Mesothelial cell of epicardium (in vitro differentiated cells): ENCODE measurements at regions not wholly inside any gene's neighbourhood (a gene's known extent, or its start where the extent isn't known, plus 50 kb on each side); places are given as distances from the start of the nearest gene placed in this dataset.
"Not testable (repeated sequence)": the region's sequence is repeated elsewhere in the genome, so short reads cannot be mapped to it uniquely, and the experiment has no call there.

Source experiments
- DNase-seq, 2 experiments: peaks; one replicate each; pipeline ENCODE4 v3.0.0; 2021; ENCODE audit warnings: low spot score in 2 of 2; ENCODE audit not compliant: unreplicated experiment in 2 of 2
- H3K27ac Mint-ChIP-seq: 2 replicates; pipeline ENCODE4 v1.8.0; 2021; ENCODE audit warnings: mixed read lengths
- H3K27me3 Mint-ChIP-seq: 2 replicates; pipeline ENCODE4 v1.8.0; 2021; ENCODE audit warnings: low read depth, mixed read lengths
- H3K36me3 Mint-ChIP-seq: 2 replicates; pipeline ENCODE4 v1.8.0; 2021; ENCODE audit warnings: mixed read lengths
- H3K4me1 Mint-ChIP-seq: 2 replicates; pipeline ENCODE4 v1.8.0; 2021; ENCODE audit warnings: mixed read lengths
- H3K4me3 Mint-ChIP-seq: 2 replicates; pipeline ENCODE4 v1.8.0; 2021; ENCODE audit warnings: mild to moderate bottlenecking, moderate library complexity, mixed read lengths
- H3K9me3 Mint-ChIP-seq: 2 replicates; pipeline ENCODE4 v1.8.0; 2021; ENCODE audit warnings: mixed read lengths
- TF ChIP-seq, protein P1 (sequence below): fragments of 200-600 bp; sonication (generic); IDR thresholded peaks from one replicate; pipeline ENCODE4 v1.5.0; 2021; ENCODE audit warnings: antibody characterized with exemption; ENCODE audit not compliant: unreplicated experiment

DNA sequence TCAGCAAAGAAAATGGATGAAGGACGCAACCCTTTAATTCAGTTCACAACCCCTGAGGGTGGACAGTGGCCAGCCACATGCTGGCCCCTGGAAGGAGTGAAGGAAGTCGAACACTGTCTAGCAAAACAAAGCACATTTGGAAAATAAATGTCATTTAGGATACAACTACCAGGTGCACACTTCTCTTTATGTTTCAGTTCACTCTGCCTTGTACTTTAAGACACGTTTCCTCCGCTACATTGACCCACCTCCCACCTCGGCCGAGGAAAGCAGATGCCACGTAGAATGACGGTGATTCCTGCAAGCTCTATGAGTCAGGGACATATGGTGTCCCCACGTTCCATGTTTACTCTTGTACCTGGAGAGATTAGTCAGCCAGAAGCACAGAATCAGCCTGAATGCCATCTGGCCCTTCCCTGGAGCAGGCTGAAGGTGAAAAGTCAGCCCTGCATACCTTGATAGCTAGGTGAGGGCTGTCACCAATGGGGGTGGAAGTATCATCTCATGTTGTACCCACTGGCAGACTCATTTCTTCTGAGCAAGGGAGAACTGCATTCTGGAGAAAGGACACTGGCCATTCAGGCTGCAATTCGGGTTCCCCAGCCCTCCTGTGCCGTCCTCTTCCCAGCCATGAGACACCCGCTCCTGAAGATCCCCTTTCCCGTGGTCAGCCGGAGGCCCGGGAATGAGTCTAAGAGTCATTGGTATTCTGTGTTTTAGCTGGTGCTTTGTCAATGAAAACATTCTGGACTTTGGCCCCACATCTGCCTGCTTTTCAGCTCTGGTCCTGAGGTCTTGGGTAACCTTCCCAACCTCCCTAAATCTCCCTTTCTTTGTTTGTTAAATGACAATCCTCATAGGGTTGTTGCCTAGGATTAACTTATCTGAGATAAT lies 60.6 kb downstream of the FOXA2 start:
- no peaks in the 10 kb centered on the region for H3K36me3 Mint-ChIP-seq
- H3K4me1 Mint-ChIP-seq: no peaks in the 10 kb centered on the region
- no peak for DNase-seq
- TF ChIP-seq, protein P1, sequence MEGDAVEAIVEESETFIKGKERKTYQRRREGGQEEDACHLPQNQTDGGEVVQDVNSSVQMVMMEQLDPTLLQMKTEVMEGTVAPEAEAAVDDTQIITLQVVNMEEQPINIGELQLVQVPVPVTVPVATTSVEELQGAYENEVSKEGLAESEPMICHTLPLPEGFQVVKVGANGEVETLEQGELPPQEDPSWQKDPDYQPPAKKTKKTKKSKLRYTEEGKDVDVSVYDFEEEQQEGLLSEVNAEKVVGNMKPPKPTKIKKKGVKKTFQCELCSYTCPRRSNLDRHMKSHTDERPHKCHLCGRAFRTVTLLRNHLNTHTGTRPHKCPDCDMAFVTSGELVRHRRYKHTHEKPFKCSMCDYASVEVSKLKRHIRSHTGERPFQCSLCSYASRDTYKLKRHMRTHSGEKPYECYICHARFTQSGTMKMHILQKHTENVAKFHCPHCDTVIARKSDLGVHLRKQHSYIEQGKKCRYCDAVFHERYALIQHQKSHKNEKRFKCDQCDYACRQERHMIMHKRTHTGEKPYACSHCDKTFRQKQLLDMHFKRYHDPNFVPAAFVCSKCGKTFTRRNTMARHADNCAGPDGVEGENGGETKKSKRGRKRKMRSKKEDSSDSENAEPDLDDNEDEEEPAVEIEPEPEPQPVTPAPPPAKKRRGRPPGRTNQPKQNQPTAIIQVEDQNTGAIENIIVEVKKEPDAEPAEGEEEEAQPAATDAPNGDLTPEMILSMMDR: no peak
- peaks cover 34% of the 10 kb centered on the region for H3K27me3 Mint-ChIP-seq
- no peaks in the 10 kb centered on the region for H3K9me3 Mint-ChIP-seq
- H3K4me3 Mint-ChIP-seq: no peak overlapping the region
- no peak overlapping the region for H3K27ac Mint-ChIP-seq

DNA sequence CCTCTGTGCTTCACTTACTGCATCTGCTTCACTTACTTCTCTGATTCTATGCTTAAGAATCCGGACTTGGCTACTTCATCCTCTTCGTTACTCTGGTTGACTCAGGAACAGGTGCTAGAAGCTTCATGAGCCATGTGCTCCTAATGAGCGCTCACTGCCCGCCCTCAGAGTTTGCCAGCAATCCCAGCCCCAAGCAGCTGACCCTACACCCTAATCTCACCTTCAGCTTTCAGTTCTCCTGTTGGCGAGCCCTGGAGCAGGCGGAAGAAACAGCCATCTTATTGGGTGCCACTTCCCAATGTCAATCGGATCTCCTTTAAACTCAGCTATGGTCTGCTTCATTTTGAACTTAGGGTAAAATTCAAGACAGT lies 61.3 kb downstream of the FOXA2 start:
- H3K27me3 Mint-ChIP-seq: peaks cover 36% of the 10 kb centered on the region
- H3K4me3 Mint-ChIP-seq: no peak overlapping the region
- DNase-seq: no peak

DNA sequence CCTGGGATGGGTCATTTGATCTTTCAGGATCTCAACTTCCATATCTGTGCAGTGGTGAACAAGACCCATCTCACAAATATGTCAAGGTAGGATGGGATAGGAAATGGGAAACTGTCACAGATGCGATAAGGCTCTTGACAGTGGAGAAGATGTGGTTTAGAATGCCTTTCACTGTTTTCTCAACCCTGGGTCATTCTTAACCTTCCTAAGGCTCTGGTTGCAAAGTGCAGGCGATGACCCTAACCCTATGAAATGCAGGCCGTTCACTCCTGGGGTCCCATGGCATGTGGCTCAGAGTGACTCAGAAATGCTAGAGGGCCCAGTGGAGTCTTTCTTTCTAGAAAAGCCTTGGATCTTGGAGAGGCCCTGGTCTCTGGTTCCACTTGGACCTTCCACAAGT lies 61.7 kb downstream of the FOXA2 start:
- no peaks in the 10 kb centered on the region for H3K9me3 Mint-ChIP-seq
- no peak overlapping the region for H3K27ac Mint-ChIP-seq
- no peaks in the 10 kb centered on the region for H3K36me3 Mint-ChIP-seq
- no peak overlapping the region for H3K4me3 Mint-ChIP-seq
- H3K4me1 Mint-ChIP-seq: no peaks in the 10 kb centered on the region
- H3K27me3 Mint-ChIP-seq: peaks cover 36% of the 10 kb centered on the region
- TF ChIP-seq, protein P1: no peak
- DNase-seq: no peak

More for the DNA sequence above, 61.3 kb downstream of the FOXA2 start:
- TF ChIP-seq, protein P1: no peak
- no peaks in the 10 kb centered on the region for H3K36me3 Mint-ChIP-seq
- no peaks in the 10 kb centered on the region for H3K9me3 Mint-ChIP-seq
- H3K4me1 Mint-ChIP-seq: no peaks in the 10 kb centered on the region
- H3K27ac Mint-ChIP-seq: no peak overlapping the region

DNA sequence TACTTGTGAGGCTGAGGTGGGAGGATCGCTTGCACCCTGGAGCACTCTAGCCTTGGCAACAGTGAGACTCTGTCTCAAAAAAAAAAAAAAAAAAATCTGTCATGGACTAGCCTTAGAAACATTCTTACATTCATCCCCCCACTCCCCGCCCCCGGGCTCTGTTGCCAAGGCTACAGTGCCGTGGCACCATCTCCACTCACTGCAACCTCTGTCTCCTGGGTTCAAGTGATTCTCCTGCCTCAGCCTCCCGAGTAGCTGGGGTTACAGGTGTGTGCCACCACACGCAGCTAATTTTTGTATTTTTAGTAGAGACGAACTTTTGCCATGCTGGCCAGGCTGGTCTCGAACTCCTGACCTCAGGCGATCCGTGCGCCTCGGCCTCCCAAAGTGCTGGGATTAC lies 62.4 kb downstream of the FOXA2 start:
- not testable (repeated sequence) for H3K36me3 Mint-ChIP-seq, H3K27ac Mint-ChIP-seq, H3K4me1 Mint-ChIP-seq, H3K9me3 Mint-ChIP-seq, DNase-seq, H3K4me3 Mint-ChIP-seq
- H3K27me3 Mint-ChIP-seq: peaks cover 34% of the 10 kb centered on the region

DNA sequence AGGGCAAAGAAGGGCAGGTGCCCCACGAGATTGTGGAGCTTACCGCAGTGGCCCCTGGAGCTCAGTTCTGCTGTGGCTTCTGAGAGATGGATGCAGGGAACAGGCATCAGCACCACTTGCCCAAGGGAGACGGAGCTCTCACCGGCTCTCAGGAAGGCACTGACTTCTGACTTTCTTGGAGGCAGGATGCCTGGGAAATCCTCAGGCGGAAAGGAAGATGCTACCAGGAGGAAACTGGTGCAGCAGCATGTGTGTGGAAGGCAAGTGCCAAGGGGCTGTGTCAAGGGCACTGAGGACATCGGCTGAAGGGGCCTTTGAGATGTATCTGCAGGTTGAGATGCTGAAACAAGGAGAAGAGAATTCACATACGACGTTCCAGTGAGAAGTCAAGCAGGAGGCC lies 64.0 kb downstream of the FOXA2 start:
- Mint-ChIP-seq H3K36me3 (no peaks in the 10 kb centered on the region), H3K9me3 (no peaks in the 10 kb centered on the region), H3K4me1 (no peaks in the 10 kb centered on the region), H3K27ac (no peak overlapping the region), H3K4me3 (no peak overlapping the region), H3K27me3 (peaks cover 24% of the 10 kb centered on the region)
- TF ChIP-seq, protein P1: no peak
- DNase-seq: no peak

DNA sequence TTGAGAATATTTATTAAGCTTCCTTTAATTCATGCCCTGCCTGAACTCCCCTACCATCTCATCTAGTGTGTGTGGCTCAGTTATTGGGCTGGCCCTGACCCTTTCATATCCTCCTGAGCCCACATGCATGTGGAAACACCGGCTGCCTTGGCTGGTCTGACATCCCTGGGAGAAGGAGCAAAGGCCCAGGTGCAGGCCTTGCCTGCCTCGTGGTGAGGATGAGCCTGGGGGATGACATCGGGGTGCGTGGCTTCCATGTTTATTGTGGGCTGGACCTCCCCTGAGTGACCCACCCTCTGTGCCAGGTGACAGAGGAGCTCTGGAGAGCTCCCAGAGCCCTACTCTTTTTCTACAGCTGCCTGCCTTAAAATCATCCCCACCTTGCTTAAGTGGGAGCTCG lies 69.1 kb downstream of the FOXA2 start:
- H3K27ac Mint-ChIP-seq: no peak overlapping the region

More for the DNA sequence above, 69.1 kb downstream of the FOXA2 start:
- H3K4me1 Mint-ChIP-seq: peaks cover 8% of the 10 kb centered on the region
- no peak overlapping the region for H3K4me3 Mint-ChIP-seq
- TF ChIP-seq, protein P1: no peak
- H3K9me3 Mint-ChIP-seq: no peaks in the 10 kb centered on the region
- DNase-seq: no peak
- no peaks in the 10 kb centered on the region for H3K36me3 Mint-ChIP-seq
- H3K27me3 Mint-ChIP-seq: peaks cover 22% of the 10 kb centered on the region
